SK-N-SH treated with all-trans-retinoic acid at 6 μM for 48 hours (cell line): ENCODE measurements at regions not wholly inside any gene's neighbourhood (a gene's known extent, or its start where the extent isn't known, plus 50 kb on each side); places are given as distances from the start of the nearest gene placed in this dataset.

Source experiments
- ATAC-seq: fragments of 200-7000 bp; cut with Tn5 transposase; 3 replicates; pipeline ENCODE4 v1.9.1; 2020; ENCODE audit warnings: mild to moderate bottlenecking, moderate library complexity
- ARNTL ChIP-seq: fragments of 450-650 bp; formaldehyde crosslinking; IDR thresholded peaks from 2 replicates; pipeline ENCODE4 v1.5.0; 2020; ENCODE audit warnings: low read depth, mild to moderate bottlenecking, moderate library complexity, borderline replicate concordance
- BACH2 ChIP-seq: fragments of 250-450 bp; sonication (Bioruptor Pico); IDR thresholded peaks from 2 replicates; pipeline ENCODE4 v1.9.0; 2021; ENCODE audit warnings: mild to moderate bottlenecking, borderline replicate concordance
- CREB5 ChIP-seq: fragments of 250-450 bp; sonication (Bioruptor Pico); IDR thresholded peaks from 2 replicates; pipeline ENCODE4 v1.5.1; 2020; ENCODE audit warnings: low read depth, mild to moderate bottlenecking, moderate library complexity
- CSDC2 ChIP-seq: fragments of 250-450 bp; sonication (Bioruptor Pico); IDR thresholded peaks from 2 replicates; pipeline ENCODE4 v1.5.0; 2020; ENCODE audit warnings: mild to moderate bottlenecking, moderate library complexity
- CSRNP3 ChIP-seq: fragments of 250-450 bp; sonication (Bioruptor Pico); IDR thresholded peaks from 2 replicates; pipeline ENCODE4 v1.5.1; 2021; ENCODE audit warnings: mild to moderate bottlenecking, moderate library complexity
- ESRRG ChIP-seq: fragments of 250-450 bp; sonication (Bioruptor Pico); IDR thresholded peaks from 2 replicates; pipeline ENCODE4 v1.6.1; 2021; ENCODE audit warnings: mild to moderate bottlenecking
- ISL1 ChIP-seq: fragments of 250-450 bp; sonication (Bioruptor Pico); IDR thresholded peaks from 2 replicates; pipeline ENCODE4 v2.1.2; 2022; ENCODE audit warnings: mild to moderate bottlenecking, moderate library complexity
- OSR1 ChIP-seq: fragments of 250-450 bp; sonication (Bioruptor Pico); IDR thresholded peaks from 2 replicates; pipeline ENCODE4 v1.8.0; 2022; ENCODE audit warnings: moderate library complexity, mild to moderate bottlenecking, inconsistent platforms
- PATZ1 ChIP-seq: fragments of 250-450 bp; sonication (Bioruptor Pico); IDR thresholded peaks from 2 replicates; pipeline ENCODE4 v1.8.0; 2020; ENCODE audit warnings: mild to moderate bottlenecking, moderate library complexity, borderline replicate concordance
- POU6F1 ChIP-seq: fragments of 250-450 bp; sonication (Bioruptor Pico); IDR thresholded peaks from 2 replicates; pipeline ENCODE4 v1.8.0; 2021; ENCODE audit warnings: low read depth, mild to moderate bottlenecking, moderate library complexity, borderline replicate concordance
- PPARA ChIP-seq: fragments of 250-450 bp; sonication (Bioruptor Pico); IDR thresholded peaks from 2 replicates; pipeline ENCODE4 v1.5.0; 2020; ENCODE audit warnings: mild to moderate bottlenecking, borderline replicate concordance
- RARB ChIP-seq: fragments of 250-450 bp; sonication (Bioruptor Pico); IDR thresholded peaks from 2 replicates; pipeline ENCODE4 v1.8.0; 2021; ENCODE audit warnings: mild to moderate bottlenecking, moderate library complexity
- SNAI2 ChIP-seq: fragments of 250-450 bp; sonication (Bioruptor Pico); IDR thresholded peaks from 2 replicates; pipeline ENCODE4 v1.5.0; 2020; ENCODE audit warnings: mild to moderate bottlenecking, moderate library complexity
- TOX ChIP-seq: fragments of 250-450 bp; sonication (Bioruptor Pico); IDR thresholded peaks from 2 replicates; pipeline ENCODE4 v1.8.0; 2021; ENCODE audit warnings: mild to moderate bottlenecking, moderate library complexity, borderline replicate concordance
- TSHZ2 ChIP-seq: fragments of 250-450 bp; sonication (Bioruptor Pico); IDR thresholded peaks from 2 replicates; pipeline ENCODE4 v1.5.0; 2020; ENCODE audit warnings: mild to moderate bottlenecking, moderate library complexity
- ZC3H10 ChIP-seq: fragments of 250-450 bp; sonication (Bioruptor Pico); IDR thresholded peaks from 2 replicates; pipeline ENCODE4 v1.5.1; 2021; ENCODE audit warnings: mild to moderate bottlenecking, moderate library complexity
- ZFP3 ChIP-seq: fragments of 250-450 bp; sonication (Bioruptor Pico); IDR thresholded peaks from 2 replicates; pipeline ENCODE4 v1.5.0; 2020; ENCODE audit warnings: mild to moderate bottlenecking, moderate library complexity
- ZFP30 ChIP-seq: fragments of 450-650 bp; formaldehyde crosslinking; IDR thresholded peaks from 2 replicates; pipeline ENCODE4 v1.5.0; 2022; ENCODE audit warnings: mild to moderate bottlenecking, moderate library complexity
- ZNF565 ChIP-seq: fragments of 450-650 bp; formaldehyde crosslinking; conservative IDR thresholded peaks from 2 replicates; pipeline ENCODE4 v1.5.0; 2020; ENCODE audit warnings: low read depth, mild to moderate bottlenecking, moderate library complexity
- ZNF70 ChIP-seq: fragments of 450-650 bp; formaldehyde crosslinking; IDR thresholded peaks from 2 replicates; pipeline ENCODE4 v1.5.0; 2020; ENCODE audit warnings: mild to moderate bottlenecking, moderate library complexity

- TF ChIP-seq BACH2 (CRISPR knock-in tag) (no peak), ZNF565 (CRISPR knock-in tag) (no peak), SNAI2 (CRISPR knock-in tag) (no peak), ZC3H10 (CRISPR knock-in tag) (no peak), ZFP30 (CRISPR knock-in tag) (no peak), PPARA (CRISPR knock-in tag) (no peak), ESRRG (CRISPR knock-in tag) (no peak), CREB5 (CRISPR knock-in tag) (no peak), TSHZ2 (CRISPR knock-in tag) (no peak), CSRNP3 (CRISPR knock-in tag) (no peak), ISL1 (CRISPR knock-in tag) (no peak), CSDC2 (CRISPR knock-in tag) (no peak), ARNTL (CRISPR knock-in tag) (no peak), PATZ1 (CRISPR knock-in tag) (no peak), RARB (no peak), OSR1 (CRISPR knock-in tag) (no peak), ZFP3 (CRISPR knock-in tag) (no peak), TOX (CRISPR knock-in tag) (no peak), POU6F1 (CRISPR knock-in tag) (no peak), ZNF70 (CRISPR knock-in tag) (no peak)
- TF ChIP-seq, all 23 proteins: peak for 0
- ATAC-seq: no peak
These were observed 723.7 kb downstream of the DCDC2C start for GRCh38 chr2:4427083-4427482.

GRCh38 chr2:4445821-4446220 lies 742.4 kb downstream of the DCDC2C start:
- no peak for TF ChIP-seq ESRRG (CRISPR knock-in tag)
- no peak for TF ChIP-seq PATZ1 (CRISPR knock-in tag)
- TF ChIP-seq ZNF565 (CRISPR knock-in tag): no peak
- no peak for TF ChIP-seq OSR1 (CRISPR knock-in tag)
- TF ChIP-seq SNAI2 (CRISPR knock-in tag): no peak
- TF ChIP-seq BACH2 (CRISPR knock-in tag): no peak
- no peak for TF ChIP-seq POU6F1 (CRISPR knock-in tag)
- TF ChIP-seq TSHZ2 (CRISPR knock-in tag): no peak
- ATAC-seq: no peak
